GM12891 (cell line): ENCODE measurements at regions not wholly inside any gene's neighbourhood (a gene's known extent, or its start where the extent isn't known, plus 50 kb on each side); places are given as distances from the start of the nearest gene placed in this dataset.

Experiments used
- PAX5 ChIP-seq: IDR thresholded peaks from 2 replicates; pipeline ENCODE4 v1.6.1; 2011; ENCODE audit warnings: low read length, moderate library complexity, mild to moderate bottlenecking; ENCODE audit not compliant: insufficient read depth, severe bottlenecking
- POLR2A ChIP-seq: IDR thresholded peaks from 2 replicates; pipeline ENCODE4 v1.6.1; 2011; ENCODE audit warnings: low read depth, low read length, control low read depth
- POLR2AphosphoS5 ChIP-seq: IDR thresholded peaks from 2 replicates; pipeline ENCODE4 v1.6.1; 2011; ENCODE audit warnings: low read depth, low read length, control low read depth
- SPI1 ChIP-seq: IDR thresholded peaks from 2 replicates; pipeline ENCODE4 v1.6.1; 2011; ENCODE audit warnings: low read depth, low read length, control low read depth
- TAF1 ChIP-seq: IDR thresholded peaks from 2 replicates; pipeline ENCODE4 v1.6.1; 2011; ENCODE audit warnings: low read depth, low read length, control low read depth

DNA sequence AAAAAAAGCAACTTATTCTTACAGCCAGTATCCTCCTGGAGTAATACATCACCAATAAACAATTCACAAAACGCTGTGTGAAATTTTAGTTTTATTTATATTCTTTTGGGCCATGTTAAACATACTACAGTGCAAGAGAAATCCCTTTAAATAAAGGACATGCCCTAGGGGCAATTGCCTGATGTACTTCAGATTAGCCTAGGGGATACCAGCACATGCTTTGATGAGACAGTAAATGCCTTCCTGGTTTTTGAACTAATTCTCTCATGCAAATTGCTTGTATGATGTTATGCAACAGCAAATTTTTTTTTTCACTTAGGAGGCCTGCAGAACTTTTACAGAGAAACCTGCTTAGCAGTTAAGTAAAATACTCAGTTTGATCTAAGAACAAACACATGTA lies 711.9 kb upstream of the FRG1 start:
- TF ChIP-seq POLR2A (no peak), POLR2AphosphoS5 (no peak), TAF1 (no peak), SPI1 (no peak), PAX5 (no peak)
